Epithelial cell of esophagus (primary cell): ENCODE measurements at regions not wholly inside any gene's neighbourhood (a gene's known extent, or its start where the extent isn't known, plus 50 kb on each side); places are given as distances from the start of the nearest gene placed in this dataset.
"Not testable (repeated sequence)": the region's sequence is repeated elsewhere in the genome, so short reads cannot be mapped to it uniquely, and the experiment has no call there.

Experiments used
- DNase-seq: peaks from one replicate; pipeline ENCODE4 v3.0.0; 2010; ENCODE audit warnings: low read depth
- H3K4me3 ChIP-seq: 2 replicates; pipeline ENCODE4 v1.5.1; 2011; ENCODE audit warnings: mild to moderate bottlenecking, low read length, control low read depth
- CTCF ChIP-seq: IDR thresholded peaks from 2 replicates; pipeline ENCODE4 v1.5.1; 2011; ENCODE audit warnings: low read depth, mild to moderate bottlenecking, low read length, control low read depth, inconsistent platforms; ENCODE audit not compliant: insufficient read depth; ENCODE audit errors: missing control alignments

- peak; percentile 20 for TF ChIP-seq CTCF
- peak overlapping the region; percentile 94 for H3K4me3 ChIP-seq
- peak; percentile 89 for DNase-seq
Observed at GRCh38 chr17:47066841-47067682, 88.0 kb upstream of the RPRML start.

- DNase-seq = no peak
- H3K4me3 ChIP-seq = no peak overlapping the region
- no peak for TF ChIP-seq CTCF
Observed at GRCh38 chr17:47066095-47066494, 87.0 kb upstream of the RPRML start.

- TF ChIP-seq CTCF = no peak
- DNase-seq = no peak
Observed at GRCh38 chr17:47064684-47065083, 85.6 kb upstream of the RPRML start.

GRCh38 chr17:47063475-47063874, 84.4 kb upstream of the RPRML start:
- no peak overlapping the region for H3K4me3 ChIP-seq
- no peak for DNase-seq
- TF ChIP-seq CTCF = no peak

More at GRCh38 chr17:47064684-47065083, 85.6 kb upstream of the RPRML start:
- H3K4me3 ChIP-seq = no peak overlapping the region

- DNase-seq, H3K4me3 ChIP-seq: not testable (repeated sequence)
Observed at GRCh38 chr17:47062851-47063250, 83.8 kb upstream of the RPRML start.

- H3K4me3 ChIP-seq, DNase-seq: not testable (repeated sequence)
Observed at GRCh38 chr17:47060005-47060404, 81.0 kb upstream of the RPRML start.

GRCh38 chr17:47057830-47058229, 78.8 kb upstream of the RPRML start:
- DNase-seq = no peak
- no peak overlapping the region for H3K4me3 ChIP-seq
- no peak for TF ChIP-seq CTCF

- H3K4me3 ChIP-seq, DNase-seq: not testable (repeated sequence)
Observed at GRCh38 chr17:47057279-47057678, 78.2 kb upstream of the RPRML start.

- DNase-seq, H3K4me3 ChIP-seq: not testable (repeated sequence)
Observed at GRCh38 chr17:47056687-47057086, 77.6 kb upstream of the RPRML start.
